Left renal pelvis (tissue), 4 donors: ENCODE measurements at regions not wholly inside any gene's neighbourhood (a gene's known extent, or its start where the extent isn't known, plus 50 kb on each side); places are given as distances from the start of the nearest gene placed in this dataset.
"Not testable (repeated sequence)": the region's sequence is repeated elsewhere in the genome, so short reads cannot be mapped to it uniquely, and the experiment has no call there.

Experiments used
- DNase-seq, 4 donors: peaks; one replicate each; pipeline ENCODE4 v3.0.0-alpha.2; 2013; ENCODE audit warnings: low read depth in 4 of 4, low spot score in 3 of 4

GRCh38 chr17:70968302-70968701 lies 799.0 kb downstream of the KCNJ2 start:
- no peak for DNase-seq

- no peak for DNase-seq
Observed at GRCh38 chr17:70969521-70970034, 800.2 kb downstream of the KCNJ2 start.

- no peak for DNase-seq
Observed at GRCh38 chr17:70976447-70976846, 807.1 kb downstream of the KCNJ2 start.

GRCh38 chr17:70984873-70985272 lies 815.5 kb downstream of the KCNJ2 start:
- DNase-seq = no peak

- no peak for DNase-seq
Observed at GRCh38 chr17:70987867-70988340, 818.6 kb downstream of the KCNJ2 start.

- no peak for DNase-seq
Observed at GRCh38 chr17:70988622-70989021, 819.3 kb downstream of the KCNJ2 start.

- no peak for DNase-seq
Observed at GRCh38 chr17:70989280-70989679, 819.9 kb downstream of the KCNJ2 start.

- DNase-seq = no peak
Observed at GRCh38 chr17:70994194-70994593, 824.9 kb downstream of the KCNJ2 start.

- DNase-seq = no peak
Observed at GRCh38 chr17:70995997-70996396, 826.7 kb downstream of the KCNJ2 start.

GRCh38 chr17:71003736-71004135 lies 834.4 kb downstream of the KCNJ2 start:
- no peak for DNase-seq

GRCh38 chr17:71004413-71004812 lies 835.1 kb downstream of the KCNJ2 start:
- DNase-seq = no peak

- no peak for DNase-seq
Observed at GRCh38 chr17:71011391-71011790, 842.1 kb downstream of the KCNJ2 start.

- DNase-seq = no peak
Observed at GRCh38 chr17:71019699-71020098, 850.4 kb downstream of the KCNJ2 start.

- no peak for DNase-seq
Observed at GRCh38 chr17:71022758-71023157, 853.4 kb downstream of the KCNJ2 start.

GRCh38 chr17:71023249-71024030 lies 854.1 kb downstream of the KCNJ2 start:
- DNase-seq = peak; percentile 39 to 49 (median 42)

GRCh38 chr17:71024172-71024571 lies 854.8 kb downstream of the KCNJ2 start:
- DNase-seq = no peak

- DNase-seq = no peak
Observed at GRCh38 chr17:71024969-71025368, 855.6 kb downstream of the KCNJ2 start.

- DNase-seq = no peak
Observed at GRCh38 chr17:71029246-71029645, 859.9 kb downstream of the KCNJ2 start.

GRCh38 chr17:71031286-71031685 lies 862.0 kb downstream of the KCNJ2 start:
- DNase-seq = not testable (repeated sequence)

- DNase-seq = no peak
Observed at GRCh38 chr17:71032746-71033273, 863.5 kb downstream of the KCNJ2 start.

- no peak for DNase-seq
Observed at GRCh38 chr17:71033336-71033735, 864.0 kb downstream of the KCNJ2 start.

GRCh38 chr17:71035226-71035625 lies 865.9 kb downstream of the KCNJ2 start:
- DNase-seq = no peak
